Frontal cortex (tissue), 3 donors: ENCODE measurements at regions not wholly inside any gene's neighbourhood (a gene's known extent, or its start where the extent isn't known, plus 50 kb on each side); places are given as distances from the start of the nearest gene placed in this dataset.

Source experiments
- DNase-seq, 2 donors: peaks; one replicate each; pipeline ENCODE4 v3.0.0; 2012; ENCODE audit warnings: low spot score in 2 of 2
- FAIRE-seq: peaks from 2 replicates; lab custom pipeline; 2012; peaks lifted over from hg19 to GRCh38; lab: Jason Lieb, UNC
- donor health status: control.
- donor health status: control.
- donor health status: control.

GRCh38 chr14:76950055-76951020, 78.2 kb downstream of the IRF2BPL start:
- DNase-seq (no peak), FAIRE-seq (no peak)

GRCh38 chr14:76948976-76949375, 79.5 kb downstream of the IRF2BPL start:
- DNase-seq (no peak), FAIRE-seq (no peak)

- DNase-seq (no peak), FAIRE-seq (no peak)
Measured at GRCh38 chr14:76948213-76948947, 80.1 kb downstream of the IRF2BPL start.

DNA sequence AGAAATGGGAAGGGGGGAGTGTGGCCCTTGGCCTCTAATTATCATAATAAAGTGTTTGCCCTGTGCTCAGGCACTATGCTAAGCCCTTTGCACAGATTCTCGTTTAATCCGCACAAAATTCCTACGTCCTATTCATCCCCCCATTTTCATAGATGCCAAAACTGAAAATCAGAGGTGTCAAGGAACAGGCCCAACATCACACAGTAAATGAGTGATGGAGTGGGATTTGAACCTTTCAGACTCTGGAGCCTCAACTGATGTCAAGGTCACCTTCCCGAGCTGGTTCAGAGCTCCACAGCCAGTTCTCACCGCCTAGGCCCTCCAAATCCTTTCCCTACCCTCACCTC, 80.7 kb downstream of the IRF2BPL start:
- FAIRE-seq (no peak), DNase-seq (no peak)

GRCh38 chr14:76947078-76947837, 81.2 kb downstream of the IRF2BPL start:
- no peak for FAIRE-seq
- peak; percentile 83 to 91 for DNase-seq

GRCh38 chr14:76946753-76947077, 81.8 kb downstream of the IRF2BPL start:
- DNase-seq (no peak), FAIRE-seq (no peak)

GRCh38 chr14:76943072-76943471, 85.4 kb downstream of the IRF2BPL start:
- DNase-seq (no peak), FAIRE-seq (no peak)

- no peak for FAIRE-seq
- no peak for DNase-seq
Measured at GRCh38 chr14:76941946-76942805, 86.3 kb downstream of the IRF2BPL start.

DNA sequence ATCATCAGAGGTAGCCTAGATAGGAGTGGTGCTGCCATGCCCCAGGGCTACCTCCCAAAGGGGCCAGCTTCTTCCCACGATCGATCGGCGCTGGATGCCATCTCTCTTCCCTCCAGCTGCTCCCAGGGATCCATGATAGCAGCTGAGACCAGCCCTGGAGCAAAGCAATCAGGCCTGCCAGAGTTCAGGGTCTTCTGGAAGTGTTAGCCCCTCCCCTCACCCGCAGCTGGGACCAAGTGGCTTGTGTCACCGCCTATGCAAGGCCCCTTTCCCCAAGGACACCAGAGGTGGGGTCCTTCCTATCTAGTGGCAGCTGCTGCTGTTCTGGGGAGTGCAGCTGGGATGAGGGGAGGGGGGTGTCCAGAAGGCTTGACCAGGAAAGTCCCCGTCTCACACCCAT, 87.0 kb downstream of the IRF2BPL start:
- no peak for FAIRE-seq
- no peak for DNase-seq

DNA sequence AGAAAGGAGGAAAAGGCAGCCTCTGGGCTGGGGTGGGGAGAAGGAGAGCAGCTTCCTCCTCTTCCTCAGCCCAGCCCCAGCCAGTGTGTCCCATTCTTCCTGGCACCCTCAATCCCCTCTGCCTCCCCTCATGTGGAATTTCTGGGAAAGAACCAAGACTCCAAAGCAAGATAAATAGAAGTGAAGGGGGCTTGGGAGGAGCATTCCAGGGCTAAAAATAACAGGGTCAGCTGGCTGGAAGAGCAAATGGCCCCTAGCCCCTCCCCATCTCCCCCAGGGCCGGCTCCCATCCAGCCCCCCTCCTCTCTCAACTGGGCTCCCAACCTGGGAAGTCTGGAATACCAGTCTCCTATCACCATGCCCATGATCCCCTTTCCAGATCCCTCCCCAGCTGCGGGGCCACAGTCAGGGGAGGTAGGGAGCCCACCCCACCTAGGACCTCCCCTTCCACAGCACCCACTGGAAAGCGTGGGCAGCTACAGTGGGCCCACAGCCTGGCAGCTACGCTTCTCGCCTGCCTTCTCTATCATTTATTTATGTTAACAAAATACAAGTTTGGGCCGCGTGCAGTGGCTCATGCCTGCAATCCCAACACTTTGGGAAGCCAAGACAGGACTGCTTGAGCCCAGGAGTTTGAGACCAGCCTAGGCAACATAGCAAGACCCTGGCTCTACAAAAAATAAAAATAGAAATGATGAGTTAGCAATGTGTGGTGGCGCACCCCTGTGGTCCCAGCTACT, 88.3 kb downstream of the IRF2BPL start:
- DNase-seq (no peak), FAIRE-seq (no peak)

- no peak for FAIRE-seq
- DNase-seq: no peak
Measured at GRCh38 chr14:76939015-76939742, 89.3 kb downstream of the IRF2BPL start.

DNA sequence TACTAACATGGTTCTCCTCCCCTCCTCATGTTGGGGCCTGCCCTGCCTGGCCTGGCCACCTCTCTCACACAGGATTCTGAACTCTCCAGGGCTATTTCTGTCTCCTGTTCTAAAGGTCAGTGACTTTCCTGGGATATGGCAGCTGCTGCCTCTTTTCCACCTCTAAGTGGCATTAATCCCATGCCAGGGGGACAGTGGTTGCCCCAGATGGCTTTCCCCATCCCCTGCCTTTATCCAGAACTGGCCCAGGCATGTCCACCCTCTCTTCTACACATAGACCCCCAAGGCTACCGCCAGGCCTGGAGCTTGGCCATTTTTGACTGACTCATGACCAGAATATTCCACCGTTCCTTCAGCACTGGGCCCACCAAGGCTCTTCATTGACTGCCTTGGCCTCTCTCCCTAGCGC, 90.4 kb downstream of the IRF2BPL start:
- FAIRE-seq: no peak
- no peak for DNase-seq

DNA sequence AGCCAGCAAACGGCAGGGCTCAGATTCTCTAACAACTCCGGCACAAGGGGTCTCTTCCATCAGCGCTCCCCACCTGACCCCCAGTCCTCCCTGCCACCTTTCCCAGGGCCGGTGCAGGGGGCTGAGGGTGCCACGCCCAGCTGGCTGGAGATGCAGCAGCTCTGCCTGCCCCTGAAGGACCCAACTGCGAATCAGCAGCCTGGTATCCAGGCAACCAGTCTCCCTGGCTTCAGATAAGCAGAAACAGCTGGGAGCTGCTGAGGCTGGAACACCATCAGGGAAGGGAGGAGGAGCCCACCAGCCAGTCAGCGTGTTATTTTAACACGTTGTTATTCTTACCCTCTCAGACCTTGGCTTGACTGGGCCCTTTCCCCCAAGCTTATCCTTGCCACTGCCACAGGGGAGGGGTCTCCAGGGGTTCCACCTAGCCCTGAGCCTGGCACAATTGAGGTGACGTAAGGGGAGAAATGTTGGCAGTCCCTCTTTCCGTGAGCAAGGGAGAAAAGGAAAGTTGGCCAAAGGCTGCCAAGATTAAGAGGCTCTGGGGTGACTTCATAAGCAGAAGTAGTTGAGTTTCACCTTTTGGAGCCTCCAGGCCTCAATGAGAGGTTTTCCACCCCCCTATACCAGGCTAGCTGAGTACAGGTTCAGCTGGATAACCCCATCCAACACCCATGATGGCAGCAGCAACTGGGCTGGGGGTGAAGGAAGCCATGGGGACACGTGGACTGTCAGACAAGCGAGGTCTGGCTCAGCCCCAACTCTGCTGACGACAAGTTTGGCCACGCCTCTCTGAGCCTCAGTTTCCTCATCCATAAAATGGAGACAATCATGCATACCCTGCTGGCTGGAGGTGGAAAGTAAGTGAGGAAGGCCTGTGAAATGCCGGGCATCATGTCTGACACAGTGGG, 91.1 kb downstream of the IRF2BPL start:
- DNase-seq (peak in 1 of 2 donors; percentile 68), FAIRE-seq (no peak)

GRCh38 chr14:76936483-76936882, 92.0 kb downstream of the IRF2BPL start:
- FAIRE-seq: no peak
- DNase-seq: peak in 1 of 2 donors; percentile 52

DNA sequence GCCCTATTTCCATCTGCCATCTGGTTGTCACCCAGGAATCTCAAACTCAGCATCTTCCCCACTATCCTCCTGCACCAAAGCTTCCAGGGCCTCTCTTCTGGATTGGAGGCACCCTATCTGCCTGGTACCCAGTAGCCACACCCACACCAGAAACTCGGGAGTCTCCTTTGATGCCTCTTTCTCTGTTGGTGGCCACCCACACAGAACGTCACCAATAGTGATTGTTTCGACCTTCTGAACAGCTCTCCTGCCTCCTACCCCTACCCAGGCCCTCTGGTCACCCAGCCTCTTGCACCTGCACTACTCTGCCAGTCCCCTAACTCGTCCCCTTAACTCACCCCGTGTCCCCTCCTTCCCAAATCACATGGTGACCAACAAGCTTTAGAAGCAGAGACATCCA, 95.0 kb downstream of the IRF2BPL start:
- FAIRE-seq (no peak), DNase-seq (no peak)

DNA sequence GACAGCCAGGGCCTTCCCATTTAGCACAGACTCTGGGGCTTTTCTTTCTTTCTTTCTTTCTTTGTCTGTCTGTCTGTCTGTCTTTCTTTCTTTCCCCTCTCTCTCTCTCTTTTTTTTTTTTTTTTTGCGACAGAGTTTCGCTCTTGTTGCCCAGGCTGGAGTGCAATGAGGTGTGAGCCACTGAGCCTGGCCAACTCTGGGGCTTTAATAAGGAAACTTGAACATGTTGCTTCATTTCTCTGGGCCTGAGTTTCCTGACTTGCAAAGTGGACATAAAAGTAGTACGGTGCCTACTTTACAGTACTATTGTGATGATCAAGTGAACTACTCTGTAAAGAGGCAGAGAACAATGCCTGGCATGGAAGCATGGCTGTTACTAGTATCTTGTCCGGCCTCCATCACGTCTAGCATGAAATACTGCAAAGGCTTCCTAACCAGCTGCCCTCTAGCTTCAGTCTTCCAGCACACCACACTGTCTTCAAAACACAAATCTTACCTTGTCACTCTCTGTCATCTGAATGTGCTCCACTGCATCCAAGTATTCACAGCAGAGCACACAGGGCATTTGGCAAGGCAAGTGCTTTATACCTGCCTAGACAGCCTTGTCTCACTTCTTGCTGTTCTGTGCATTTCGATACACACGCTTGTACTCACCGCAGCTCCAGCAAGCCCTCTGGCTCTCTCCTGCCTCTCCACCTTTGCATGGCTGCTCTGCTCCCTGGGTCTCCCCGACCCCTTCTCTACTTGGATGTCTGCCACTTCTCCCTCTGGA, 96.7 kb downstream of the IRF2BPL start:
- no peak for FAIRE-seq

GRCh38 chr14:76930549-76930948, 98.0 kb downstream of the IRF2BPL start:
- no peak for FAIRE-seq
- no peak for DNase-seq

More for the DNA sequence above, 96.7 kb downstream of the IRF2BPL start:
- DNase-seq: no peak
